GM19351 (cell line): ENCODE measurements at regions not wholly inside any gene's neighbourhood (a gene's known extent, or its start where the extent isn't known, plus 50 kb on each side); places are given as distances from the start of the nearest gene placed in this dataset.

Experiments
- ATAC-seq: cut with Tn5 transposase; IDR thresholded peaks from one replicate; pipeline ENCODE4 v1.9.1; 2021; ENCODE audit warnings: mild to moderate bottlenecking, moderate library complexity; ENCODE audit not compliant: unreplicated experiment

DNA sequence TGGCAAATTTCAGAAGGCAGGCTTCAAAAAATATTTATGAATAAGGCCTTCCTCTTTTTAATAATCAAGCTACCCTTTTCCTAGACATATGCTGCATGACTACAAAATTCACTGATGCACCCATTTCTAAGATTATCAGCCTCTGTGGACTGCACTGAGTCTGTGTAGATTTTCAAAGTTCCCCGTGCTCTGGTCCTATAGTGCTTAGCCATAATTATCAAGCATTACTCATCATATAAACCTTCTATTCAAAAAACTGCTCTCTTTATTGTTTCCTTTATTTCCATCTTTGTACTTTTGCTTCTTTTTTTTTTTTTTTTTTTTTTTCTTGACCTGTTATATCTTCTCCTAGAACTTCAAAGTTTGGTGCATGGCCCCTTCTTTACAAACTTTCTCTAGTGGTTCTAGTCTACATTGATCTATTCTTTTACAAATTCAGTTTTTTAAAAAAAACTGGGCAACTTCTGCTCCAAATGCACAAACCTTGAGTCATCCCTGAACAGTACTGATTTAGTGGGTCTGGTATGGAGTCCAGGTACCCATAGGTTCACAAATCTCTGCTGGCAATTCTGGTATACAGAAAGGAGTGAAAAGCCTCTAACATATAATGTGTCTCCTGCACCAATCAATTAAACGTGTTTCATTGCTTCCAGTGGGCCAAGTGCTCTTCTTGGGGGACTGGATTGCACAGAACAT is 481.9 kb downstream of the NUP35 start:
- no peak for ATAC-seq

DNA sequence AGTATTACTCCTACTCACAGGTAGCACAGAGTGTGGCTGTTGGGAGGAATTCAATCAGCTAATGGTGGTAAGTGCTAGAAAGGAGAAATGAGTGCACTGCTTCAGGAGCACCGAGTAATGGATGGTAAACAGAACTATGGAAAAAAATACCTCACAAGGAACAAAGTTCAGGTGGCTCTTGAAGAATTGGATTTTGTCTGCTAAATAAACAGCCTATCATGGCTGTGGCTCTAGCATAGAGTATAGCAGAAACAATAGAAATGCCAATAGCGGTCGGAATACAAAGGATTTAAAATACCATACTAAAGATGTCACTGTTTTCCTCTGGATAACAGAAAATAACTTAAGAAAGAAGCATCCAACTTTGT is 482.5 kb downstream of the NUP35 start:
- ATAC-seq: no peak

DNA sequence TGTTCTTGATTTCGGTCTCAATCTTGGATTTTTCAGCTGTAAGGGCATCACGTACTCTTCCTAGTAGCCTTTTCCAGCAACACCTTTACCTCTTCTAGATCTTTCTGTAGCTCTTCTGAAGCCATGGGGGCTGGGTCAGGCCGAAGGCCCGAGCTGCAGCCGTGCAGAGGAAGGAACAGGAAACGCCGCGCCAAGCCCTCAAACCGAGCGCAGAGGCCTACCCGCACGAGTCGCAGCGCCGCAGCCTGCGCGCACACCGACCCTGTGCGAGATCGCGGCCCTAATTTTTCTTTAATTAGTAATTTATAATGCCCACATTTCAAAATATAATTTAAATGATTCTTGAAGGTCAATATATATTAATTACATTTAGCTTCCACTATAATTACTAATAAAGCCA is 483.8 kb downstream of the NUP35 start:
- no peak for ATAC-seq

DNA sequence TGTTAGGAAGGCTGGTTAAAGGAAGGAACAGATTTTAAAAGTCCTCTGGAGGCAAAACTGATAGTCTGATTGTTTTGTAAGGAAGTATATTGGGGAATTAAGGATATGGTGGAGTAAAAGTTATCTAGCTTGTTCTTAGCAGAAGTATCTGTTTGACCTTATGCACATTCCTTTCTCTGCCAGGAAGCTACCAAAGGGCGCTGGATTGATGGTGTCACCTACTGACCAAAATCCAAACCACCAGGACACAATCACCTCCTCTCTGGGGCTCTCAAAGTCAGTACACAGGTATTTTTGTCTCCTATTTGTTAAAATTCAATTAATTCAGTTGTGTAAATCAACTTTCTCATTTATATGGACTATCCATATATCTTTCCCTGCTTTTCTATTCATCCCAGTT is 484.5 kb downstream of the NUP35 start:
- no peak for ATAC-seq

DNA sequence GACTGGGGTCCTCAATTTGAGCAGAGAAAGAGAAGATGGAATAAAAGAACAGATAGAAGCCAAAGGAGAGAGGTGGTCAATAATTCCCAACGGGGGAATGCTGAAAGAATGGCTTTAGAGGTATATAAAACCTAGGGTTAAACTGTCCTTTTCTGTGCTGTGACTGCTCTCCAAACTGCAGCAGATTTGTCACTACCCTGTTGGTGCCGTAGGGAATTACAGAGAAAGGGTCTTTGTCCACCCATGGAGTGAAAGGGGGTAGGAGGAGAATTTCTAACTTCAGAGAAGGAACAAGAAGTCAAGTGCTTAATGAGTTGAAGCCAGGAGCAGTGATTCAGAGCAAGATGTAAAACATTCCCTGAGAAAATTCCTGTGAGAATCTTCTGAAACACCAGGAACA is 486.5 kb downstream of the NUP35 start:
- ATAC-seq: no peak

DNA sequence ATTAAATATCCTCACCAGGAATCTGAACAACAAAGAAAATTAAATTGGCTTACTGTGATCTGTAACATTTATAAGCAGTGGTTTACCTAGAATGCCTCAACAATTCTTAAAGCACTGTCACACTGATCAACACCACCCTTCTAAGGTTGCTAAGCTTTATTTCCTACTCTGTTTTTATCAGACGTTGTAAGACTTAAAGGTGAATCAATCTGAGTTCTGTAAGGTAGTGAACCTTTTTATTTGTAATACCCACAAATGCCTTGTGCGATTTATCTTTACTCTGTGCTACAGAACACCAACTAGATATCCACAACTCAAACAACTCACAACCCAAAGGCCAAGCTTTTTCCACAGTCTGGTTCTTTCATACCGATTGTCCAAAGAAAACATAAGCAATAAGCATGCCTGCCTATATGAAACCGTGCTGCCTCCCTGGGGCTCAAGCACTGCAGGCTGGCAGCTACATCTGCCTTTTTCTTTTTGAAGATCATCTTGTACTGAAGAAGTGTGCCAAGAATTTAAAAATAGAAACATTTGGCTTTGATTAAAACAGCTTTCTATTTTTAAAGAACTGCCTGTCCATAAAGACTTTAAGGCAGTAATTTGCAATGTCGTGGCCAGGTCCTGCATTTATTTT is 490.7 kb downstream of the NUP35 start:
- ATAC-seq: no peak

DNA sequence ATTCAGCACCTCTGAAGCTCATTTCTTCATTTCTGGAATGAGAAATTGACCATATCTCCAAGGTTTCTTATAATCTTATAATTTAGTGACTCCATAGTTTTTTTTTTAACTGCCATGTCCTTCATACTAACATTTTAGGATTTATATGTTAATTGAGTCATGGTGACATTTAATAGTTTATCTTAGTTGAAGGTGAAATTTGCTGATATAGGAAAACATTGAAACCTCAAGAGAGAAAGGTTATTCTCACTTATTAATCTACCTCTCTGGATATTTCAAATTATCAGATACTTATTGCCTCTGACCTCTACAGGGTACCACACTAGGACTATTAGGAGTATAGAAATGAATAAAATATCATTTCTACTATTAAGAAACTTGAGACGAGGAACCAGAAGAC is 499.0 kb downstream of the NUP35 start:
- ATAC-seq: no peak

DNA sequence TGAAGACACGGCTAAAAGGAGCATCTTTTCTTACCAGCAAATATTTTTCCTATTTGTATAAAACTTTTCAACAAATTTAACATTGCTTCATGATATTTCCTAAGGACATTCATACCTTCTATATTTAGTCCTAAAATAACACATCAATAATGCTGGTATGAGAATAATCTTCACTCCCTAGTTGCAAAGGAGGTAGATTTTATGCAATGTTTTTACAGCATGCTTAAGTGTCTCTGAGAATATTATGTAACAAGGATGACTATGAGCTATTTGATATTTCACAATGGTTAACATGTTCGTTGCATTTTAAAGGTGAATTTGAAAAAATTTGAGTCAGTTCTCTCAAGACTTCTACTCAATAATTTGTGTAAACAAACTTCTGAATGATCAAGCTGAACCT is 506.7 kb downstream of the NUP35 start:
- ATAC-seq: no peak

DNA sequence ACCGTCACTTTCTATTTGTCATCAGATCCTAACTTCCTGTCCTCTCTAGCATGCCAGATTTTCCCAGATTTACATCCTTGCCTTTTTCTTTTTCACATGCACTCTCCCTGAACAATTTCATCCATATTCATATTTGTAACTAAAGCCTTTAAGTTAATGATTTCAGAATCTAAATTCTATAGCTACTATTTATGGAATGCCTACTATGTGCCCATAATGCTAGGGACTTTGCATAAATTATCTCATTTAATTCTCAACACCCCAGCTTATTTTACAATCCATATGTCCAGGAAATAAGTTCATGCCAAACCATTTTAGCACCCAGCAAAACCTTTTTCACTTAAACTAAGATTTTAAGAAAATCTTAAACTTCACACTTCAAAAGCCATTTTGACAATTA is 531.9 kb downstream of the NUP35 start:
- ATAC-seq: no peak

DNA sequence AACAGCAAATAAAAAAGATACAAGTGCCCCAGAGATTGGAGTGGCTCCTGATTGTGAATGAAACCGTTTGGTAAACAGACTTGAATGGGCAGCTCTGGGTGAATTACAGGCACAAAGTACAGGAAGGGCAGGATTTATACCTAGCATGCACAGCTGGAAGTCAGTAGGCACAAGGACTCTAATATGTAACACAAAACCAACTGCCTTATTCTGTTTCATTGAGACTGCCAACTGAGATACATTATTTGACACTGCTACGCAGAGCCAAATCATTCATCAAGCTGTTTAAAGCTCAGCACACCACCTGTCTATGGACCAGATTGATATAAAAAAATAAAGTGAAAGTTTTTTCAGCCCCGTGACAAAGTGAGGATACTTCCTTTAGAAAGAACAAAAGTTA is 541.2 kb downstream of the NUP35 start:
- no peak for ATAC-seq

DNA sequence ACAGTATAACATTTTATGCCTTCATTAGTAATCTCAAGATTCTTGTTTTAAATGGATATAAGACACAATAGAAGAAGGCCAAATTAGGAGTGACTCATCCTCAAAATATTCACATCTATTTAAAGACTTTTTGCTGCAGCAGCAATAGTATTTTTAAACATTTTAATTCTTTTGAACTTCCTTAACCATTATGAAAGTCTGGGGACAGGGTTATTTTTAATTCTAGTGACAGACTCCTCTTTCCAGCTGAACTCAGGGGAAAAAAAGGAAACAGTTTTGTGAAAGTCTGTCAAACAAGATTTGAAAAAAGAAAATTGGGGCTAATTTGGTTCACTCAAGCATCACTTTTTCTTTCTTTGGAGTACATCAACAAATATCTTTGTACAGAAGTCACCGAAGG is 541.8 kb downstream of the NUP35 start:
- no peak for ATAC-seq

DNA sequence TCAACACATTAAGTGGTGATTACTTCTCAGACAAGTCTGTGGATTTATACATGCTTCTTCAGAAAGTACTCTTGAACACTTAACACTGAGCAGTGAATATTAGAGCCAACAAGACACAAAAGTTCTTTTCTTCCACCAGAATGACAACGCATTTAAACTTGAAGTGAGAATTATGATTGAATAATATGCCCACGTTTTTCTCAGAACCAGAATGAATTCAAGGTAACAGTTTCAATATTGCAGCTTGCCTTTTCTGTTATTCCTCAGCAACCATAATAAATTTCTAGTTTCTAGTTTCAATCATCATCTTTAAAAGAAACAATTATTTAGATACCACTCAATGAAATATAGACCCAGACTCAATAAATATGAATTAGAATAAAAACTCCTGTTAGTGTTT is 547.0 kb downstream of the NUP35 start:
- no peak for ATAC-seq

DNA sequence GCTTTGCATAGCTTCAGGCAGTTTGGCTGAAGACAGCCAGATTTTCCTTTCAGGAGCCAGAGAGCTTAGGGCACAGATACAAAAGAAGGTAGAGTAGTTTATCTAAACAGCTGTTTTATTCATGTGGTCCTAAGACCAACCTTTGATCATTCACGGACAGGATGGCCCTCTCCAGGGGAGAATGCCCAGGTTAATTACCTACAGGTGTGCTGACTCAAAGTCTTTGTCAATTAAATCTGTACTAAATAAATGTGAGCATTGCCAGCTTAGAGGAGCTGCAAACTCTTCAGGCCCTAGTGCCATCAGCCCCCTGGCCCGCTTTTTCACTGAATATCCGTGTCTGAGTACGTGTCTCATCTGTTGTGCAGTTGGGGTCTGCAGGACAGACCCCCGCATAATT is 554.7 kb downstream of the NUP35 start:
- no peak for ATAC-seq

DNA sequence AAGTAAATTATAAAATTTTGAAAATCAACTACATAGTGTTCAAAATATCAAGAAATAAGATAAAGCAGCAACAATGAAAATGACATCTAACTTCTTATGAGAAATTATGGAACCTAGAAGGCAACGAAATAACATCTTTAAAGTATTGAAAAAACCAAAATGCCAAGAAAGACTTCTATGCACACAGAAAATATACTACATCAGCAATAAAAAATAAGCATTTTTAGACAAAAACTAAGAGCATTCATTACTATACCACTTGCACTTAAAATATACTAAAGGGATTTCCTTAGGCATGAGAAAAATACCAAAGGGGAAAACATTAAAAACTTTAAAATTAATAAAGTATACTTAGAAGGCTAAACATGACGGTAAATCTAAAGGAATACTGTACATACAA is 556.3 kb downstream of the NUP35 start:
- no peak for ATAC-seq

DNA sequence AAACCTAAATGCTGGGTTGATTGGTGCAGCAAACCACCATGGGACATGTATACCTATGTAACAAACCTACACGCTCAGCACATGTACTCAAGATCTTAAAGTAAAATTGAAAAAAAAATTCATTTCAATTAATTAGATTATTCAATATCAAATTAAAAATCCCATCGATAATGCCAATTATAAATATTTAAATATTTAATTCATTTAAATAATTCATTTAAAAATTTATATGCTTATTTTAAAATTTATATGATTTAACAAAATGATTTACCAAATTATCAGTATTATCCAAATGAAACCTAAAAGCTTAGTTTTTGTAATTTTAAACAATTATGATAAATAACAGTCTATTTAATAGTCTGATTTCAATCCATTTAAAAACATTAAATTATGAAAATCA is 560.4 kb downstream of the NUP35 start:
- ATAC-seq: no peak

DNA sequence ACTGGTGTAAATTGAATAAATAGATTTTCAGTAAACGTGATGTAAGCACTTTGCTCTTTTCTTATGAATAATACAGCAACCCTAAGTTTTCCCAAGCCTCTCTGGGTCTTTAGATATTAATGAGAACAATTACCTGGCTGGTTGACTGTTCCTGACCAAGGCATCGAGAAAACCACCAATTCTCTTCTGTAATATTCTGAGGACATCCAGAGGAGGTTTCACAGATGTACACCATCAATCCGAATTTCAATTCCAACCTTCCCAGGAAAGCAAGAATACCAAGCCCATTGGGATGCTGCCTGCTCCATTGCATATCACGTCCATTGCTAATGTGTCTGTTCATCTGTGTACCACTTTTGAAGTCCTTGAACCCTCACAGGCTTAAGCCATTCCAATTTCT is 571.8 kb downstream of the NUP35 start:
- ATAC-seq: no peak

DNA sequence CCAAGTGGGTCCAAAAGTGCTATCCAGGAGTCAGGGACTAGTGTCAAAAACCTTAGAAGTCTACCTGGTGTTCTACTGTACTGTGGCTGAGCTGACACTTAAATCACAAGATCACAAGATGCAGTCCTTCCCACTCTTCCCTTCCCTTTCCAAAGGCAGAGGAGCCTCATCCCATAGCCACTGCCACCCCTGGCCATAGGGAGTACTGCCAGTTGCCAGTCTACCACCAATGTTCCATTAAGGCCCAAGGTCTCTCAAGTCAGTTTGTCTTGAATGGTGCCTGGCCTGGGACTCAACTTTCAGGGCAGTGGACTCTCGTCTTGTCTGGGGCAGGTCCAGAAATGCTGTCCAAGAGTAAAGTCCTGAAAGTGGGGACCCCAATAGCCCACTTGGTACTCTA is 585.6 kb downstream of the NUP35 start:
- no peak for ATAC-seq

DNA sequence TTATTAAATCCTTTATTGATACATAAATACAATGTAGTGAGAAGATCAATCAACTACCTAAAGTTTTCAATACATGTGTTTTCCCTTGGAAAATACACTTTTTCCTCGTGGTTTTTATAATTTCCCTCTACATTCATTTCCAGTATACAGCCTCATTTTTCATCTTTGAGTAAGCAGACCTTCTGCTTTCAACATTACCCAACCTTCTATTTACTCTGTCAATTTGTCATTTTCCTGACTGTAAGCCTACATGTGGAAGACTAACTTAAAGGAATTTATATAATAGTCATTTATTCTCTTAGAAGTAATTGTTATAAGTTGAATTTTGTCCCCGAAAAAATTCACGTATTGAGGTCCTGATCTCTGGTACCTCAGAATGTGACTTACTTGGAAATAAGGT is 594.0 kb downstream of the NUP35 start:
- no peak for ATAC-seq

DNA sequence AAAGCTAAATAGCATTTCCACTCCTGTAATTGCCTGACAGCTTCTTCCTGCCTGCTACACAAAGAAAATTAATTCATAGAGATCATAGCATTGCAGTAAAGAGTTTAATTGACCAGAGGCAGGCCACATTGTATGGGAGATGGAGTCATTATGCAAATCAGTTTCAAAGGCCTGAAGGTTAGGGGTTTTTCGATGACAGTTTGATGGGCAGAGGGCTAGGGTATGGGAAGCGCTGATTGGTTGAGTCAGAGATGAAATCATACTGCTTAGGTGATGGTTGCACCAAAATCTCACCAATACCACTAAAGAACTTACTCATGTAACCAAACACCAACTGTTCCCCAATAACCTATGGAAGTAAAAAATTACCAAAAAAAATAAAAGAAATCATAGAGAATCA is 599.0 kb downstream of the NUP35 start:
- ATAC-seq: no peak

DNA sequence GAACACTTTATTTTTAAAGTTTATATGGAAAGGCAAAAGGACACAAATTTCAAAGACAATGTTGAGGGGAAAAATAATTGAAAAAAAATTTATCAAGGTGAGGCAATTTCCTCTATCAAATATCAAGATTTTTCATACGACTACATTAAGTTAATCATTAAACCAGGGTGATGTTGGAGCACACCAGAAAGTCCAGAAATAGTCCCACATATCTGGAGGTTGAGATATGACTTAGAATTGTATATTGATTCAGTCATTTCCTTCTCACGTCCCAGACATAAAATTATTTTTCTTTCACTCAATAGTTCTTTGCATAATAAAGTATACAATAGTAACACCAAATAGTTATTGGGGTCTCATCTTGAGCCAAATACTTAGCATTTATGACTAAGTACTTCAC is 605.1 kb downstream of the NUP35 start:
- no peak for ATAC-seq

DNA sequence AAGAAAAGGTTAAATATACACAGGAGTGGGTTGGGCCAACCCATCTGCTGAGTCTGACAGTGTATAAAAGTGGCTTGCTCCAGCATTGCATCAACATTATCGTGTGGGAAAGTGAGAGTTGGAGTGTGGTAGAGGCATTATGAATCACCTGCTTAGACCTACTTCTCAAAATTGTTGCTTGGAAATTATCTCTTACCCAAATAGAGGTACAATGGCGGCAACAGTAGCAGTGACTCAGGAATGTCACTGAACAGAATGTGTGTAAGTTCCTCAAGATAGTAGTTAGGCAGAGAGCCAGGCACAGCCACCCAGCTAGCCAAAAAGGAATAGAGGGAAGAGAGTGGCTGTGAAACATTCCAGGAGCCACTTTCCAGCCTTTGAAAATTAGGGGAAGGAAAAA is 616.0 kb downstream of the NUP35 start:
- ATAC-seq: no peak

DNA sequence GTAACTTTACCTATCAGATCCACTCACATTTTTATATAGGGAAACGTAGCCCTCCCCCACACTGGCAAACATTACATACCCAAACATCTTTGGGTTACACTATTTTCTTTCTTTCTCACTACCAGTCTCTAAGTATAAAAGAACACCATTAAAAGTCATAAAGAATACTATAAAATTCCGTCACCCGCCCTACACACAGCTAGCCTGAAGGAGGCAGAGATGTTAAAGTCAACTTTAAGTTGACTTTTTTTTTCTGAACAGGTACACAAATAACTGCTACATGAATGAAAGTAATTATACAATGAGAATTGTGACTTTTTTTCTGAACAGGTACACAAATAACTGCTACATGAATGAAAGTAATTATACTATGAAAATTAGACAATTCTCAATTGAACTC is 628.3 kb downstream of the NUP35 start:
- ATAC-seq: no peak

DNA sequence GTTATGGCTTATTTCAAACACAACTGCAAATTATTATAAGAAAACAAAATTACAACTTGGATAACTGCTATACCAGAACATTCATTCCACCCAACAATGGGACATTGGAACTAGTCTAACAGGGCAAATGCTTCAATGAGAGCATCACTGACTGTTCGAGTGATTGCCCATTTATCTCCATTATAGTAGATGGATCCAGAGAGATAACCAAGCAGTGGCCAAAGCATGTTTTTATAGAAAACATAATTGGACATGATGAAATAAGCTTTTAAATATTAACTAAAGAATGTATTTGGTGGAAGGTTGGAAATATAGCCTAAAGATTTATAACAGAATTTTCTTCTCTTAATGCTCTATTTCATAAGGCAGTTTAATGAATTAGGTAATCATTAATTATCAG is 634.8 kb downstream of the NUP35 start:
- ATAC-seq: no peak
